HepG2 (cell line): ENCODE measurements at regions not wholly inside any gene's neighbourhood (a gene's known extent, or its start where the extent isn't known, plus 50 kb on each side); places are given as distances from the start of the nearest gene placed in this dataset.

ENCODE experiments used
- CEBPZ ChIP-seq: IDR thresholded peaks from 2 replicates; pipeline ENCODE4 v1.6.1; 2012; ENCODE audit warnings: low read length, improper control_type of control experiment
- HOXA5 ChIP-seq: sonication (generic); formaldehyde crosslinking; IDR thresholded peaks from 2 replicates; pipeline ENCODE4 v1.4.0; 2020; ENCODE audit warnings: missing genetic modification reagents
- POGZ ChIP-seq: sonication (generic); formaldehyde crosslinking; IDR thresholded peaks from 2 replicates; pipeline ENCODE4 v1.4.0; 2020; ENCODE audit warnings: mild to moderate bottlenecking, missing genetic modification reagents
- POLR2AphosphoS5 ChIP-seq: IDR thresholded peaks from 2 replicates; pipeline ENCODE4 v1.6.1; 2012; ENCODE audit warnings: low read depth, low read length
- RBM39 ChIP-seq: fragments of 200-400 bp; formaldehyde crosslinking; IDR thresholded peaks from one replicate; pipeline ENCODE4 v1.6.1; 2018; ENCODE audit warnings: antibody characterized with exemption, mild to moderate bottlenecking, low read depth, low read length; ENCODE audit not compliant: poor library complexity, severe bottlenecking
- TCF7L2 ChIP-seq: IDR thresholded peaks from 2 replicates; pipeline ENCODE4 v1.6.1; 2011; ENCODE audit warnings: mild to moderate bottlenecking, low read depth, low read length, moderate library complexity
- ZNF281 ChIP-seq: sonication (generic); formaldehyde crosslinking; IDR thresholded peaks from 2 replicates; pipeline ENCODE4 v1.4.0; 2020; ENCODE audit warnings: missing genetic modification reagents, borderline replicate concordance
- TF ChIP-seq, protein P1 (sequence below): sonication (generic); formaldehyde crosslinking; IDR thresholded peaks from 2 replicates; pipeline ENCODE4 v1.5.0; 2020; ENCODE audit warnings: mild to moderate bottlenecking, missing genetic modification reagents, moderate library complexity

DNA sequence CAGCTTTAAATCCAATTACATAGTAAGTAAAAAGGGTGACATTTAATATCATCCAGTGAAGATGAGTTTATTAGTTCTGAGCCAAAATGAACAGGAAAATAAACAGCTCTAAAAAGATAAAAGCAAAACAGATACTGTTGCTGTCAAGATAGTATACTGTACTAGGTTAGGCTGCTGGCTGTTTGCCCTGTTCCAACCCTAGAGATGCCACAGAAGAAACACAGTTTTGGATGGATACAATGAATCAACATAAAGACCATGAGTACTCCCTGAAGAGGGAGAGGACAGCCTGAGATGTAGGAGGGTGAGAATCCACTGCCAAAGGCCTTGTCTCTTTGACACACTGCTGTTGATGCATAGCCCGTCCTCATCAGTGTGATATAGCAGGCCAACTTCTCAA, 1302.7 kb downstream of the EFNA5 start:
- TF ChIP-seq RBM39 (no peak), CEBPZ (no peak), POGZ (no peak), POLR2AphosphoS5 (no peak), TCF7L2 (no peak), HOXA5 (CRISPR knock-in tag) (no peak), ZNF281 (CRISPR knock-in tag) (no peak)
- TF ChIP-seq, protein P1, sequence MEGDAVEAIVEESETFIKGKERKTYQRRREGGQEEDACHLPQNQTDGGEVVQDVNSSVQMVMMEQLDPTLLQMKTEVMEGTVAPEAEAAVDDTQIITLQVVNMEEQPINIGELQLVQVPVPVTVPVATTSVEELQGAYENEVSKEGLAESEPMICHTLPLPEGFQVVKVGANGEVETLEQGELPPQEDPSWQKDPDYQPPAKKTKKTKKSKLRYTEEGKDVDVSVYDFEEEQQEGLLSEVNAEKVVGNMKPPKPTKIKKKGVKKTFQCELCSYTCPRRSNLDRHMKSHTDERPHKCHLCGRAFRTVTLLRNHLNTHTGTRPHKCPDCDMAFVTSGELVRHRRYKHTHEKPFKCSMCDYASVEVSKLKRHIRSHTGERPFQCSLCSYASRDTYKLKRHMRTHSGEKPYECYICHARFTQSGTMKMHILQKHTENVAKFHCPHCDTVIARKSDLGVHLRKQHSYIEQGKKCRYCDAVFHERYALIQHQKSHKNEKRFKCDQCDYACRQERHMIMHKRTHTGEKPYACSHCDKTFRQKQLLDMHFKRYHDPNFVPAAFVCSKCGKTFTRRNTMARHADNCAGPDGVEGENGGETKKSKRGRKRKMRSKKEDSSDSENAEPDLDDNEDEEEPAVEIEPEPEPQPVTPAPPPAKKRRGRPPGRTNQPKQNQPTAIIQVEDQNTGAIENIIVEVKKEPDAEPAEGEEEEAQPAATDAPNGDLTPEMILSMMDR (CRISPR knock-in tag): no peak
